GM21423 (cell line): ENCODE measurements at regions not wholly inside any gene's neighbourhood (a gene's known extent, or its start where the extent isn't known, plus 50 kb on each side); places are given as distances from the start of the nearest gene placed in this dataset.

Experiments used
- ATAC-seq: cut with Tn5 transposase; IDR thresholded peaks from one replicate; pipeline ENCODE4 v1.9.1; 2021; ENCODE audit warnings: mild to moderate bottlenecking, moderate library complexity; ENCODE audit not compliant: unreplicated experiment

DNA sequence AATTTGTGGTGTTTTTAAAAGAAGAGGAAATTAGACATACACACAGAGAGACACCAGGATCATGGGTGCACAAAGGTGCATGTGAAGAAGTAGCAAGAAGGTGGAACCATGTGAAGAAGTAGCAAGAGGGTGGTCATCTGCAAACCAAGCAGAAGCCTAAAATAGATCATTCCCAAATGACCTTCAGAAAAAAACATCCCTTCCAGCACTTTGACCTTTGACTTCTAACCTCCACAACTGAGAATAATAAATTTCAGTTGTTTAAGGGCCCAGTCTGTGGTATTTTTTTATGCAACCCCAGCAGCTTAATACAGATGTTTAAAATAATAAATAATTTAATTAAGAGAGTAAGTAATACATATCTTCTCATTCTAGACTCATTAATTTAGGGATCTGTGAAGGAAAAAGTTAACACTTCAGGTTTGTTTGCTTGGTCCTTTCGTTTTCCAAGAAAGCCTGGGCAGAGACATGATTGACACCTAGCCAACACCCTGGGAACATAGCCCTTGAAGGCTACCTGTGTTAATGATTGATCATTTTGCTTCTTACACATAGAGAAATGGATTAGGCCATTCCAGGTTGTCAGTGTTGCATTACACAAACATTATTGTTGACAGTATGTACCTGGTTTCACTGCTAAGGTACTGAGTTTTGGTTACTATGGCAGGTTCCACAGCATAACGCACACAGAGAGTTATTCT is 1331.2 kb upstream of the GBE1 start:
- no peak for ATAC-seq

DNA sequence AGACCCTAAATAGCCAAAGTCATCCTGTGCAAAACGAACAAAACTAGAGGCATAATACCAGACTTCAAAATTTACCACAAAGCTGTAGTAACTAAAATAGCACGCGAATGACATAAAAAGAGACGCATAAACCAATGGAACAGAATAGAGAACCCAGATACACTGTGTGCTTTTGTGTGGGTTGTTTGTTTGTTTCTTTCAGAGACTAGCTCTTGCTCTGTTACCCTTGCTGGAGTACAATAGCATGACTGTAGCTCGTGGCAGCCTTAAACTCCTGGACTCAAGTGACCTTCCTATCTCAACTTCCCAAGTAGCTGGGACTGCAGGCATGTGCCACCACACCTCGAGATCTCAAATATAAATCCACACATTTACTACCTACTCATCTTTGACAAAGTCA is 1314.6 kb upstream of the GBE1 start:
- ATAC-seq, result no peak

DNA sequence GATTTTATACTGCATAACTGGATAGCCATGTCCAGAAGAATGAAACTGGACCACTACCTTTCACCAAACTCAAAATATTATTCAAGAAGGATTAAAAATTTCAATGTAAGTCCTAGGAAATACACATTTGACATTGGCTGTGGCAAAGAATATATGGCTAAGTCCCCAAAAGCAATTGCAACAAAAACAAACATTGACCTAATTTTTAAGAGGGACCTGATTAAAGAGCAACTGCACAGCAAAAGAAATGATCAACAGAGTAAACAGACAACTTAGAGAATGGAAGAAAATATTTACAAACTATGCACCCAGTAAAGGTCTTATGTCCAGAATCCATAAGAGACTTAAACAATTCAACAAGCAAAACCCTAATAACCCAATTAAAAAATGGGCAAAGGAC is 1313.0 kb upstream of the GBE1 start:
- ATAC-seq, result no peak

DNA sequence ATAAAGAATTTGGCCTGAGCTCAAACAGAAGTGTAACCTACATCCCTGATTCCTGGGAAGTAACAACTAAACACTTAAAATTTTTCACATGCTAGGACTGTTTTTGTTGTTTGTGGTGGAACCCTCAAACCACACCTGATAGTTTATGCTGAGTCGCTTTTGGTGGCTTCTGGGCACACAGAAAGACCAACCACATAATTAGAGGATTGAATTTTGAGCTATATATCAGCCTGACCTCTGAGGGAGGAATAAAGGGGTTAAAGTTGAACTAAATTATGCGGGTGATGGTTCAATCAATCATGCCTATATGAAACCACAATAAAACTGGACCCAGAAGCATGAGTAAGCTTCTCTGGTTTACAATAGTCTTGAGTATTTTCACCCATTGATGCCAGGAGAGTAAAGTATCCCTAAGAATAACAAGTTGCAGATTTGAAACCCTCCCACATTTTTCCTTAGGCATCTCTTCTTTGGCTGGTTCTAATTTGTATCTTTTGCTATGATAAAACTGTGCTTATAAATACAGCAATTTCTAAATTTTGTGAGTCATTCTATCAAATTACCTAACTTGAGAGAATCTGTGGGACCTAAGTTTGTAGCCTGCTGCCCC is 1304.5 kb upstream of the GBE1 start:
- ATAC-seq, result no peak

DNA sequence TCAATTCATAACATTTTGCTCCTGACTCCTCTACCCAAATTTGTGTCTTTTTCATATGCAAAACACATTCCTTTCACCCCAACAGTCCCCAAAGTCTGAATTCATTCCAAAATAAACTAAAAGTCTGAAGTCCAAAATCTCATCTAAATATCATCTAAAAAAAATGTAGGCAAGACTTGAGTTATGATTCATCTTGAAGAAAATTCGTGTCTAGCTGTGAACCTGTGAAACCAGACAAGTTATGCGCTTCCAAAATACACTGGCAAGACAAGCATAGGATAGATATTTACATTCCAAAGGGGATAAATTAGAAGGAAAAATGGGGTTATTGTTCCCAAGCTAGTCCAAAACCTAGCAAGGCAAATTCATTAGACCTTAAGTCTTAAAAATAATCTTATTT is 1302.0 kb upstream of the GBE1 start:
- no peak for ATAC-seq

DNA sequence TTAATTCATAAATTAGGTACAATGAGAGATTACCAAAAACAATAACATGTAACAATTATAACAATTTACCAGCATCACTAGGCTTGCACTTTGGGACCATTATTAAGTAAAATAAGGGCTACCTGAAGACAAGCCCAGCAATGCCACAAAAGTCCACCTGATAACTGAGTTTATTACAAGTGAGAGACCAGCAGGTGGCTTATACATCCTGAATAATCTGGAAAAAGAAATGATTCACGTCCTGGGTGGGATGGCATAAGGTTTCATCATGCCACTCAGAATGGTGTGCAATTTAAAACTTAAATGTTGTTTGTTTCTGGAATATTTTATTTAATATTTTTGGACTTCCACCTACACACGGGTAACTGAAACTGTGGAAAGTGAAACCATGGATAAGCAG is 1287.1 kb upstream of the GBE1 start:
- ATAC-seq, result no peak

DNA sequence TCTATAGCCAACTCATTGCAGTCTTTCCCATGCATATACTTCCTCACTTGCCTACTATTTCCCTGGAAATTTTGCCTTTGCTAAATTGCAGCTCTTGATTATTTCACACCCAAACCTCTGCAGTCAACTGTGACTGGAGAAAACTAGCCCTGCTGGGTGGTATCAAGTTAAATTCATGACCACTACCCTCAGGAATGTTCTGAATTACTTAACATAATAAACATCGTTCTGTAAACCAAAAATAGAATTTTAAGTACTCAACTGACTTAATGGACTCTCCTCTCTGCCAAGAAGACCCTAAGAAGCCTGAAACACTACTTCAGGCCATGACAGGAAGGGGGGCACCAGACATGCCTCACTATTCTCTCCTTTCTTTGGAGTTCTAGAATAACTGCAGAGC is 1278.0 kb upstream of the GBE1 start:
- ATAC-seq, result no peak

DNA sequence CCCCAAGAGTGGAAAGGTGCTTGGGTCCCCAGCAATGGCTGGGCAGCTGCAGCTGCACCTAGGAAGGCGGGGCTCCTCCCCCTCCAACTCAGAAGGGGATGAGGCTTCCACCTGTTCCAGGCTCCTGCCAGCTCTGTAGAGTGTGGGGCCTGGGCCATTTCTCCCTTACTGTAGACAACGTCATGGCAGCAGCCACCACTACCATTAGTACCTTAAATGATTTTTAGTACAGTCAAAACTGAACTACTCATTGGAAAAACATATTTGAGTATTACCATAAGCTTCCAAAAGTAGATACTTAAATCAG is 1274.2 kb upstream of the GBE1 start:
- ATAC-seq, result no peak

DNA sequence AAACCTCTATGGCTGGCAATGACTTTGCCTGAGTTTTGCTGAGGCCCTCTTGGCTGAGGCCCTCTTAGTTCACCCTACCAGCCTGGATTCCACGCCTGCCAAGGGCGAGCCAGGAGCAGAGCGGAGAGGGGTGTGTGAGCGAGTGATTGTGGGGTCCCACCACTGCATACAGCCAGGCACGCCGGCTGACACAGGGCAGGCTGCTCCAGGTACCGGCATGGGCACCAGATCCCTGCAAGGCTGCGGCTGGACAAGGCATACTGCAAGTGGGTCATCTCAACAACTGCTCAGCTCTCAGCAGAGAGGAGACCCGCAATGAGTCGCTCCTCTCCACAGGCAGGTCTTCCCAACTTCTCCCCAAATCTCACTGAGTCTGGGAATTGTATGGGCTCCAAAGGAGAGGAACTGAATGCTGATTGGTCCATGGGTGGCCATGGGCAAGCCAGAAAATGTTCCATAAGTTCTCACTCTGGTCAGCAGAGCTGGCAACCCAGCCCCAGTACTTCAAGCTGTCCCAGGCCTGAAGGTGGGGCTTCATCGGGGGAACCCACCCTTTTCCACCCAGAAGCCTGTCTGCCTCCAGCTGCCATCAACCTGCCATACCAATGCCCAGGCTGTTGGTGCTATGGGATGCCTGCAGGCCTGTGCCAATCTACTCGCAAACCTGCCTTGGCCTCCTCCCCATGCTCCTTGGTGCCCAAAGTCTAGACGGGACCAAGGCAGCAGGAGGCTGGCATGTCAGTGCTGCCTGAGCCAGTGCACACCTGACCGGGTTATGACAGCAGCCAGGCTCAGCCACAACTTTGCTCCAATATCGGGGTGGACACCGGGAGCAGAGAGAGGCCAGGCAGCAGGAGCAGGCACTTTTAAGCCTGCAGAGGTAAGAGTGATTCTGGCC is 1273.6 kb upstream of the GBE1 start:
- ATAC-seq, result no peak

DNA sequence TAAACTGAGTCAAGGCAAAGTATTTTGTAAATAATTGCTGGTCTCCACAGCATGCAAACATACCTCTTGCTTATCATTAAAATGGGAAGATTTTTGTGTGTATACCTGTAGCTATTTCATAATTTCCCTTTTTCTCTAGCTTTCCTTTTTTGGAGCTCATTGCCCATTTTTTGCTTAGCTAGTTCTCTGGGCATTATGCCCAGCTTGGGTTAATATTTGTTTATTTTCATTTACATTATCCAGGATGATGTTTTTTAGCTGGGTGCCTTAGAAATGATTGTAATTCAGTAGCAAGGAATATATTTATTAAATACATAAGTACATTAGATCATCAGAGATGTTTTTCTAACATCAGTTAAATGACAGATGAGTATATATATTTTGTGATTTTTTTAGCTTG is 1271.7 kb upstream of the GBE1 start:
- no peak for ATAC-seq

DNA sequence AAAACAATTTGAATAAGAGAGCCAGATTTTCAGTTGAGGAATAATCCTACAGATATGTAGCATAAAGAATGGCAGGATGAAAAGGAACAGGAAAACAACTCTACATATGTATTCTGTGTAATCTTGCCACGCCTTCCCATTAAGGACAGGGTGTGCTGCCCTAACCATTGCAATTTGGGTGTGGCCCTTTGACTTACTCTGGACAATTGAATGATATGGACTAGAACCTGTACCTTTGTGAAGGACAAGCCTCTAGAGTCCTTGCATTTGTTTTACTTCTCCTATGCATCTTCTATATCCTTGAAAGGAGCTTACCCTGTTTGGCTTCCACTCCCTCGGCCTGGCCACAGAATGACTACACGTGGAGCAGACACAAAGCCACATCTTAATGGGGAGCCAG is 1261.6 kb upstream of the GBE1 start:
- no peak for ATAC-seq

DNA sequence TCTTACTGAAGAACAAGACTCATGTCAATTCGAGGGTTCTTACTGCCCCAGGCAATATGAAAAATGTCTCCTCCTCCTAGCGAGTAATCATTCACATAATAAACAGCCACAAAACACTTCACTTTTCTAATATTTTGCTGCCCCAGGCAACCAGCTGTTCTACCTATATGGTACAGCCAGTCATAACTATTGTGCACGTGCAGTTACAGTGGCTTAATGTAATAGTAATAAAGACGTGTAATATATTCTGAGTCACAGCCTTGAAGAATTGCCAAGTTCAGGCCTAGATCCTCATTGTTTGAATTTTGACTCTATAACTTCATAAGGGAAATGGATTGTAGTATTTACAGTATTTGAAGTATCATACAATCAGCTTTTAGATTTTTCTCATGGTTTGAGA is 1250.0 kb upstream of the GBE1 start:
- no peak for ATAC-seq

DNA sequence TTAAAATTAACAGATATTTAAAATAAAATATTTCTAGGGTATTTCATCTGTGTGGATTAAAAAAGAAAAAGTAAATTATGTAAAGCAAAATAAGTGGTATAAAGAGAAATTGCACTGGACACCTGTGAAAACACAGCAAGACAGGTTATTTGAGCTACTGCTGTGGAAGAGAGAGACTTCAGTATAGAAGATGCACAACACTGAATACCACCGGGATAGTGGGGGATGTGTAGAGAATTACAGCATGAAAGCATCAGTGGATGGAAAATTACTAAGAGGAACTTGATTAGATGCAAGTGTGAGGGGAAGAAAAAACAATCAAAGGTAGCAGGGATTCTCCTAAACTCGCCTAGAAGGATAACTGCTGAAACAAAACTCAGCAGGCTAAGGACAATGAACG is 1242.5 kb upstream of the GBE1 start:
- no peak for ATAC-seq

DNA sequence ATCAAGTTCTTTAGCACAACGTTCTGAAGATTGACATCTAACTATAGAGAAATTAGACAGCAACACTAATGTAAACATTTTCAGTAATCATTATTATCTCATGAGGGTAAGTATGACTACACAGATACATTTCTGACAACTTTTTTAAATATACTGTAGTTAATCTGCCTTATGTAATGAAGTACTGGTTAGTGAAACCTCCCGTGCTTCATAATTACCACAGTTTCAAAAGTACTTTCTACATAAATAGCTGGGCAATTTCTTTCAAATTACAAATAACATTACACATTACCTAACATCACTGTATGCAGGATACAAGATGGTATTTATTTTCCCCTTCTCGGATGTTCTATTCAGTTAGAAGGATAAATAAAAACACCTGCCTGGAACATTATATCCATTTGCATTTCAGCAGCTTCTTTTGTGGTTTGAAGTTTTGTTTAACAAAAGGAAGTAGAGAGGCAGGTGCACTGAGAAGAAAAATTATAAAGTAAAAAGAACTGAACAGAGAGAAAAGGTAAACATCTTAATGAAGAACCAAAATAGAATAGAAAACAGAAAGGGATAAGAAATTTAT is 1241.5 kb upstream of the GBE1 start:
- ATAC-seq, result no peak

DNA sequence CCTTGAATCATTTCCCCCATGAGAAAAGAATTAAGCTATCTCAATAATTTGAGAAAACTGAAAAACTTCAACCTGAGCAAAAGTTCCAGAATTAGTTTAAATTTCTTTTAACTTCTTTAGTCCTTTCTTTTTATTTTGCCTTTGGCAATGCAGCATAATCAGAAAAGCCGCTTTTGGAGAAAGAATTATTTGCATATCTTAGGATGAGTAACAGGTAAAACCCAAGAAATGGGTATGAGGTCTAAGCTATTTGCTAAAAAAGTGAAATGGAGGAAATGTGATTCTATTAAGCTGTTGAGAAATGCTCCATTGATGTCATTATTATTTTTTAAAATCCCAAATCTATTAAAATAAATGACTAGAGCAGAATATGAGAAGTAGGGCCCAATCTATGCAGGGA is 1238.3 kb upstream of the GBE1 start:
- ATAC-seq, result no peak

DNA sequence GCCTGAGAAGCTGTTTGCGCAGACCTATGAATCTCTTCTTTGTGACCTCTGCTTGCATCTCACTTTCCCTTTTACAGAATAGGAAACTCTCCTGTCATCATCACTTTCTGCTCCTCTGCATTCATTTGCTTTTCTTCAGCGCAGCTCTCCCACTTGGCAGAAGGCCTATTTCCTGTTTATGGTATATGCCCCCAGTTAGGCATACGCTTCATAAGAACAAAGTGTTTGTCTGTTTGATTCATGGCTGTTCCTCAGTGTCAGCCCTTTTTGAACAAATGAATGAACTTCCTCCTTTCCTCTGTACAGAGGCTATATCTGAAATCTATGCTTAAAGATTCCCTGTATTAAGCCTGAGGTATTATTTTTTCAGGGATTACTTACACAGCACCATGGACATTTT is 1216.9 kb upstream of the GBE1 start:
- no peak for ATAC-seq

DNA sequence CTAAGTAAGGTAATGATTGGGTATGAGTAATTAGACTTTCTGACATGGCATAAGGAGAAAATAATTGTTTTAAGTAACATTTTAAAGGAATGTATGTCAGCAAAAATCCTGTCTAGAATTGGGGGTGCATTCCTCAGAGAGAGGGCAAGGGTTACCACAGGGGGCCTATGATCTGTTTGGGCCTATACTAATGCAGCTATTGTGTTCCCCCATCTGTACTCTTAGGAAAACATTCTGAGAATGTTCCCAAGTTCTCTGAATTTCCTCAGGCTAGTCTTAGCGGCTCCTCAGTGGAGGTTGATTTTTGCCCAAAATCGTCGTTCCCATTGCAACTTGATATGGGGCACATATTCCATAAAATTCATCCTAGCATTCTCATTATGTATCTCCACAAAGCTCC is 1216.4 kb upstream of the GBE1 start:
- no peak for ATAC-seq

DNA sequence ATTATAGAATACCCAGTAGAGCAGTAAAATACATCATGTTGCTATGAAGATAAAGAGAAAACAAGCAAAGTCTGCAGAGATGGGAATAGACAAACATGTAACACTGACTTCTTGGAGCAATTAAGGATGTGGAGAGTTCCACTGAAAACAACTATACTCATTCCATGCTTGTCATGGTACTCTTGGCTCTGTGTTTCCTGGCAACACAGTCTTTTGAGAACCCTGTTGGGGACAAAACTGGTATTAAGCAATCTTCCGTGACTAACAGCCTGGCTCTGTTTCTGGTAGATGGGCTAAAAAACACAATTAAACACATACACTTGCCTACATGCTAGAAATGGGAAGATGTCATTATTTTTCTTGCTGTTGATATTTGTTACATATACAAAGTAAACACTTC is 1212.3 kb upstream of the GBE1 start:
- no peak for ATAC-seq

DNA sequence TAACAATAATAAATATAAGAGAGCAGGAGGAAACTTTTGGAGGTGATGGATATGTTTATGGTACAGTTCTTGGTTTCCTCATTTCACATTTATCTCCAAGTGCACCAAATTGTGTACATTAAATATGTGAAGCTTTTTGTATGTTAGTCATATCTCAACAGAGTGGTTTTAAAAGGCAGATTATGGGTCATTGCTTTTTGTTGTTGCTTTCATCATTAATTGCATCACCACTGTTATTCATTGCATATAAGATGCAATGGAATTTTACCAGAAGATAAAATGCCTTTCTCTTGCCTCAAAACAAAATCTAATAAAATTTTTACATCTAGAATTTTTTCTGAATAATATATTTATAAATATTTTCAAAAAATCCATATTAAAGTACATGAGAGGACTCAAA is 1198.9 kb upstream of the GBE1 start:
- ATAC-seq, result no peak

DNA sequence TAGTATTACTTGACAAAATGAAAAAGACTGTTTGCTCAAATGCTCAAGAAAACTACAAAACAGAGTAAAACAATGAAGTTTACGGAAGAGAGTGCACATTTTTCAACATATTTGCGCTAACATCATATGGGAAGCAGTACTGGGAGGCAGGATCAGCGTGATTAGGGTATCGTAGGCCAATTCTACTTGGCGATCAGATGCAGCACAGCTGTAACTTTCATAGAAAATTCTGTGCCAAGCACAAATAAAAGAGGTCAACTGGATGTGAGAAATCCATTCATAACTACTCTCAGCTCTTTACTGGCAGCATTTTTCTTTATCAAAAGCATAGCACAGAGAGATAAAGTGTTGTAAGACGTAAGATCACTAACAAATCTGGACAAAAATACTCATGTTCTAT is 1196.3 kb upstream of the GBE1 start:
- no peak for ATAC-seq

DNA sequence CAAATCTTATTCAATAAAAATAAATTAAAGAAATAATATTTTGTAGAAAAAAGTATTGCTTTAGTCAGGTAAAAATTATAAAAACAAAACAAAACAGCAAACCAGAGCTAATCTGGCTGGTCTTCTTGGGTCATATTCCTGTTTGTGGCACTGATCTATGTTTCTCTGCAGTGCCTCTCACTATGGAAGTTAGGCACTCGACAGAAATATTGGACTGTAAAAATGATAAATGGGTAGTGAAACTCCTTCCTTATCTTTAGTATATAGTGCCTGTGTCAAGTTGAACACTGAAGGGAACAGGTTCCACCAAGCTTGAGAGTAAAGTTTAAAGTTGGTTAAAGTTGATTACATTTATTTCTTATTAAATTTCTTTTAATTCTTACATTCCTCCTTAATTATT is 1195.6 kb upstream of the GBE1 start:
- ATAC-seq, result no peak

DNA sequence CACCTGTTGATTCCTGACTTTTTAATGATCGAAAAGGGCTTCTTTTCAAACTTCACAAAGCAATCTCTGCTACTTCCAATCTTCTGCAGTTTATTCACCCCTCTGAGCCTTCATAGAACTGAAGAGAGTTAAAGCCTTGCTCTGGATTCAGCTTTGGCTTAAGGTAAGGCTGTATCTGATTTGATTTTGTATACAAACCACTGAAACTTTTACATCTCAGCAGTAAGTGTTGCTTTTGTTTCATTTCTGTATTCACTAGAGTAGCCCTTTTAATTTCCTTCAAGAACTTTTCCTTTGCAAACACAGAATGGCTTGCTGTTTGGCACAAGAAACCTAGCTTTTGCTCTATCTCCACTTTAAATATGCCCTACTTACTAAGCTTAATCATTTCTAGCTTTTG is 1193.0 kb upstream of the GBE1 start:
- ATAC-seq, result no peak
